Stimulated activated CD8-positive, alpha-beta memory T cell treated with anti-CD3 and anti-CD28 coated beads, Interleukin-15, amount 100 ng/mL, for 24 hours (primary cell): ENCODE measurements at regions not wholly inside any gene's neighbourhood (a gene's known extent, or its start where the extent isn't known, plus 50 kb on each side); places are given as distances from the start of the nearest gene placed in this dataset.
"Not testable (repeated sequence)": the region's sequence is repeated elsewhere in the genome, so short reads cannot be mapped to it uniquely, and the experiment has no call there.

Experiments used
- DNase-seq: peaks from one replicate; pipeline ENCODE4 v3.0.0-alpha.2; 2020; ENCODE audit warnings: low read depth

DNA sequence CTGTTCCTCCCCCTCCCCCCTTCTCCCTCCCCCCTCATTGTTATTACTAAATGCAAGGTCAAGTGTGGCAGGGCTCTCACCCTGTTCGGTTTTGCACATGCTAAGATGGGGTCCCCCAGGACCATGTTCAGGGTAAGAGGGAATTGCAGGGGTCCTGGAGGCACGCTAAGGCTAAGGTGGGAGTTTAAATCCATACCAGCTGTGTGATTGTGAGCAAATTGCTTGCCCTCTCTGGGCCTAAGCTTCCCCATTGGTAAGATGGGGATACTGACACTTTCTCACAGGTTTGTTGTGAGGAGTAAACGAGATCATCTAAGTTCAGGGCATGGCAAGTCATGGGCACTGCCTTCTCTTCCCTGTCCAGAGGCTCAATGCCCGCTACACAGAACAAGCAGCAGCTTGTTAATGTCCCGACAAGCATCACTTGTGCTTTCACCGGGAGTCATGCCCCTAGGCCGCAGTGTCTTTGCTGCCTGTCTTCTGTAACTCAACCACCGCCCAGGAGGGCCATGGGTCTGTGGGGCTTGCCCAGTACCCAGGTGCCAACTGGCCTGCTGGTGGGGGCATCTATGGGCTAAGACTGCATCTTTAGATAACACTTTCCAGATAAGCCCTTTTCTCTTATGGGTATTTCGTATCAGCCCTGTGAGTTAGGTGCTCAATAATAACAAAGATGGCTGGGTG lies 279.1 kb downstream of the MYCN start:
- no peak for DNase-seq

DNA sequence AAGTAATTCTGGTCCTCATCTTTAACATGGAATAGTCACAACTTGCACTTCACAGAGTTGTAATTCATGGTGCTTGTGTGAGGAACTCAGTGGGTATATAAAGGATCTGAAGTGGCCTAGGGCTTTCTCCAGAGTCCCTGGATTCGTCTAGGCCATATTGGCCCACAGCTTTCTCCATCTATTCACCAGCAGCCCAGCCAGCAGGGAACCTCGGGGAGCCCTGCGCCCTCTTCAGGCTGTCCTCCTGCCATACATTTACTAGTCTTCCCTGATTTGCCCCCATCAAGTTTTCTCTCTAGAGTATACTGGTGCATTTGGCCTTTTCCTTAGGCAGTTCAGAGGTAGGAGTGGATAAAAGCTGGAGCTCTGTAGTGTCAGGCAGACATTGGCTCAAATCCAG lies 278.3 kb downstream of the MYCN start:
- DNase-seq, result no peak

GRCh38 chr2:16218161-16218560 lies 277.8 kb downstream of the MYCN start:
- DNase-seq, result no peak

GRCh38 chr2:16217741-16218140 lies 277.4 kb downstream of the MYCN start:
- DNase-seq, result not testable (repeated sequence)

DNA sequence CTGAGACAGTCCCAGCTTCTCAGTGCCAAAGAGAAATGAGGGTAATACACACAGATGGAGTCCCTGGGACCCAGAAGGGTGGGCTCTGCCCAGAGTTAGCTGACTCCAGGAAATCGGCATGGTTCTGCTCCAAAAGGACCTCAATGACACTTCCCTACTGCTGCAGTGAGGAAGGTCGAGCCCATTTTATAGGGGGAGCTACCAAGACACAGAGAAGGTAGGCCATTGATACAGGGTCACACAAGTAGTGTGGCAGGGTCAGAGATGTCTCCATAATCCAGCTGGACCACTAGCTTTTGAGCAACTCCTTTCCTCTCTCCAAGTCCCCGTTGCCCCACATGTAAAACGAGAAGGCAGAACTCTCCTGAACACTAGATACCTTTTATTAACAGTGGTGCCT lies 276.9 kb downstream of the MYCN start:
- DNase-seq, result no peak

DNA sequence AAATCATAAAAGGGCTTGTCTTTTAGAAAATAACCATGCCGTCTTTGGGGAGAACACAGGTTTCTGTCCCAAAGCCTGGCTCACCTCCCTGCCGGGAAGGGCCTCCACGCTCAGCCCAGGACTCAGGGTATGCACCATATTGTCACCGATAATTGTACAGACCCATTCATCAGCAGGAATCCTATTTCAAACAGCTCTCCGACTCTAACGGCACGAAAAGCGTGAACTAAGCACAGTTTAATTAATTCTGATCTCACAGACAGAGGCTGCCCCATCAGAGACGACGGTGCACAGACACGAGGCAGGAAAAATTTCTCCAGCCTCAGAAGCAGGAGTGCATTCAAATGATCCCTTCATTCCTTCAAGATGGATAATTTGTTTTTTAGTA lies 276.2 kb downstream of the MYCN start:
- DNase-seq, result no peak

DNA sequence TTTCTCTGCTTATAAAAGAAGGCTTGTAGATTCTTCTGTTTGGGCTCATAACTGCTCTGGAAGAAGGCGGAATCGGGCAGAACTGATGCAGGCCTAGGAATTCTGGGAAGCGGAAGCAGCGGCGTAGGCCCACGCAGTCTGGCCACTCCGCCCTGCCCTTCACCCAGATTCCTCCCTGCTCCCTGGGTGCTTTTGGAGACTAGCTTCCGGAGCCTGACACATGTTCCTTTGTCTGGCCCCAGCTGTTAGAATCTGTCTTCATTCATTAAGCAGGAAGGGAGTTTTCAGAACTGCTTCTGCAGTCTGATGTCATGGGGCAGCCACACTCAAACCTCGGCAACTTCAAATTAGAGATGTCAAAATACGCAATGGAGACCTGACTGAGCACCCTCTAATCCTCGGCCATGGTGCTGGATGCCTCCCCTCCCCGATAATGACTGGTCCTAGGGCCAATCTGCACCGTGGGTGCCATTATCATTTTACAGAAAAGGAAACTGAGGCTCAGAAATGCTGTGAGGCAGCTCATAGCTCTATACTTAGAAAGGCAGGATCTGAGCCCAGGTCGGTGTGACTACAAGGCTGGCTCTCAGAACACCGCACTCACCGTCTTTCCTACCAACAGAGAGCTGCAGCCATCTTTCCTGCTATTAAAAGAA lies 275.7 kb downstream of the MYCN start:
- no peak for DNase-seq

DNA sequence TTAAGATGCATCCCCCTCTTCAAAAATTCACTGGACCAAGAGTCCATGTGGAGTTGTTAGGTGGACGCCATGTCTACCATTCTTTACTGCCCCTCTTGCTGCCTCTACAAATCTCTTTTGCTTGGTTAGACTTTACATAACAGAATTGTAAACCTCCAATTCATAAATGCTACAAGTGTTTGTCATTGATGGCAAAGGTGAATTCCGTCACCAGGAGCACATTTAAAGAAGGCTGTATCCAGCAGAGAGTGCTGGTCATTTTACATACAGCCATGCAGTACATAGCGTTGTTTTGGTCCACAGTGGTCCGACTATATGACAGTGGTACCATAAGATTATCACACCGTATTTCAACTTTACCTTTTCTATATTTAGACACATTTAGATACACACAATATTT lies 274.5 kb downstream of the MYCN start:
- DNase-seq, result no peak

- no peak for DNase-seq
These were observed 274.0 kb downstream of the MYCN start for GRCh38 chr2:16214391-16214790.

GRCh38 chr2:16212321-16212720 lies 272.0 kb downstream of the MYCN start:
- no peak for DNase-seq

GRCh38 chr2:16211341-16211740 lies 271.0 kb downstream of the MYCN start:
- DNase-seq, result no peak

GRCh38 chr2:16210841-16211240 lies 270.5 kb downstream of the MYCN start:
- DNase-seq, result no peak

DNA sequence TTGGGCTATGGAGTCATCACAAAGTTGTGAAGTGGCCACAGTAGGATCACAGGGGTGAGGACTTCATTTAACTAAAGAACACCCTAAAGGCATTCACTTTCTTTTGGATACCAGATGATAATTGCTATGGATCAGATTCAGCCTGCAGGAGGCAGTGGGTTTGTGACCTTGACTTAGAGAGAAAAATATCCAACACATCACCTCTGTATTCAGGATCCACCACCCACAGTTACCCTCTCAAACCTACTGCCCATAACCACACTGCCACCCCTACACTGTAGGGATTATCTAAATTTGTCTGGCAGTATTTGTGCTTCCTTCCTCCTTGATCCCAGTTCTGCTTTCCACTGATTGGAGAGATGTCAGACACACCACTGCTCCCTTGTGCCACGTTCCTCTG lies 269.4 kb downstream of the MYCN start:
- DNase-seq, result no peak

GRCh38 chr2:16208921-16209320 lies 268.6 kb downstream of the MYCN start:
- DNase-seq, result no peak

GRCh38 chr2:16208241-16208797 lies 268.0 kb downstream of the MYCN start:
- no peak for DNase-seq

DNA sequence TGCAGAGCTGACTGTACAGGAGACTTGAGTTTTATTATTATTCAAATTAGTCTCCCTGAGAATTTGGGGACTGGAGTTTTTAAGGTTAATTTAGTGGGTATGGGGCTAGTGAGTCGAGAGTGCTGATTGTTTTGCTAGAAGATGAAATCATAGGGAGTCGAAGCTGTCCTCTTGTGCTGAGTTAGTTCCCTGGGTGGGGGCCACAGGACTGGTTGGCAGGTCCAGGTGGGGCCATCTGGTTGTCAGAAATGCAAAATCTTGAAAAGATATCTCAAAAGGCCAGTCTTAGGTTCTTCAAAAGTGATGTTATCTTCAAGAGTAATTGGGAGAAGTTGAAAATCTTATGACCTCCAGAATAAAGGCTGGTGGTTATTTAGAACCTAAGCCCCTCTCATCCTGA lies 267.3 kb downstream of the MYCN start:
- DNase-seq, result no peak

GRCh38 chr2:16207151-16207550 lies 266.8 kb downstream of the MYCN start:
- DNase-seq, result no peak

DNA sequence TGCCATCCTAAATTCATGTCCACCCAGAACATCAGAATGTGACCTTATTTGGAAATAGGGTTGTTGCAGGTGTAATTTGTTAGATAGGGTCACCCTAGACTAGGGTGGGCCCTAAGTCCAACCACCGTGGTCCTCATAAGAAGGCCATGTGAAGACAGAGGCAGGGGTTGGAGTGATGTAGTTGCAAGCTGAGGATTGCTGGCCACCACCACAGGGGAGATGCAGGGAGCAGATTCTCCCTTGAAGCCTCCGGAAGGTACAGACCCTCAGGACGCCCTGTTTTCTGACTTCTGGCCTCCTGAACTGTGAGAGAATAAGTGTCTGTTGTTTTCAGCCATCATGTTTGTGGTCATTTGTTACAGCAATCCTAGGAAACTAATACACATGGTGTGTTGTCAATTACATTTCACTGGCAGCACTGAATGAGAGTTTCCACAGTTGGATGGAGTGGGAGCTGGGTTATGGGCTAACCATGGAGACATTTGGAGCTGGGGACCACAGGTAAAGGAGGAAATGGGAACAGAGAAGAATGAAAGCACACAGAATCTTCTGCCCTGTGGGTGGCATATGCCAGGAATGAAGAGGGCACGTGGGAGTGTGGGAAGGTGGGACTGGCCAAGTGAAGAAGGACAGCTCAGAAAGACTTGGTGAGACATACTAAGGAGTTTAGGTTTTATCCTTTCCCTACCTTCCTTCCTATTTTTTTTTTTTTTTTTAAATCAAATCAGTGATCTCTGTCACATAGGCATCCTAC lies 266.0 kb downstream of the MYCN start:
- no peak for DNase-seq

- DNase-seq, result no peak
These were observed 265.3 kb downstream of the MYCN start for GRCh38 chr2:16205631-16206030.

- DNase-seq, result no peak
These were observed 264.7 kb downstream of the MYCN start for GRCh38 chr2:16204886-16205620.

- DNase-seq, result no peak
These were observed 263.9 kb downstream of the MYCN start for GRCh38 chr2:16204251-16204650.

DNA sequence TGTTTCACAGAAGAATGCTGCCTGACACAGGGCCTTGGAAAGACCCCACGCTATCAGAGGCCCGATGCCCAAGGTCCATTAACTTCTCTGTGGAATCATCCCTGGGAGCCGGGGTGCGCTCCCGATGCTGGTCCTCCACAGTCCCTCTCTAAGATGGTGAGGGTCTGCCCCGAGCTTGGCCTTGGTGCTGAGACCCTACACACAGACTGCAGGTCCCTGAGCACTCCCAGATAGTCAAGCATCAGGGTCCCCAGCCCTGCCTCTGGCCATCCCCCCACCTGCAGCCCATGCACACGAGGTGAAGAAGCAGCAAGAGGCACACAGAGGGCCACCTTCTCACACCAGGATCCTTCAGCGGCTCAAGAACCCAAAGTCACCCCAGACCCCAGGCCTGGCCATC lies 263.3 kb downstream of the MYCN start:
- DNase-seq, result no peak
